ENCODE measurements at regions not wholly inside any gene's neighbourhood (a gene's known extent, or its start where the extent isn't known, plus 50 kb on each side); places are given as distances from the start of the nearest gene placed in this dataset.
"Not testable (repeated sequence)": the region's sequence is repeated elsewhere in the genome, so short reads cannot be mapped to it uniquely, and the experiment has no call there.

DNA sequence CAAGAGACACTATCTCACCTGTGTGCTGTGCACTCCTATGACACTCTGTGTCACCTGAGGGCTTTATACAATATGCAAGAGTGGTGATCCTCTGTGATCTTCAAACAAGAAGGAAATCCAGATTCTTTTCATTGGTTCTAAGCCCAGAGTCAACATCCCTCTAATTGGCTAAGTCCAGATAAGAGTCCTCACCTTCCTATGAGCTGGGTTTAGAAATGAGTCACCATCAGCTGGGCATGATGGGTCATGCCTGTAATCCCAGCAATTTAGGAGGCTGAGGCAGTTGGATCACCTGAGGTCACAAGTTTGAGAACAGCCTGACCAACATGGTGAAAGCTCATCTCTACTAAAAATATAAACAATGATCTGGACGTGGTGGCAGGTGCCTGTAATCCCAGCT lies 144.4 kb downstream of the ZNF675 start:
- H3K36me3 Mint-ChIP-seq (ENCODE audit: unreplicated experiment): no peaks in the 10 kb centered on the region
- H3K4me1 Mint-ChIP-seq (ENCODE audit: unreplicated experiment): no peaks in the 10 kb centered on the region
- no peaks in the 10 kb centered on the region for H3K27me3 Mint-ChIP-seq (ENCODE audit: unreplicated experiment)
- no peak overlapping the region for H3K27ac Mint-ChIP-seq (ENCODE audit: unreplicated experiment)
- H3K4me3 Mint-ChIP-seq (ENCODE audit: unreplicated experiment): no peak overlapping the region
- H3K9me3 Mint-ChIP-seq (ENCODE audit: unreplicated experiment): peaks cover 58% of the 10 kb centered on the region
- no peak for DNase-seq (ENCODE audit: extremely low spot score, unreplicated experiment)
- TF ChIP-seq, protein P1, sequence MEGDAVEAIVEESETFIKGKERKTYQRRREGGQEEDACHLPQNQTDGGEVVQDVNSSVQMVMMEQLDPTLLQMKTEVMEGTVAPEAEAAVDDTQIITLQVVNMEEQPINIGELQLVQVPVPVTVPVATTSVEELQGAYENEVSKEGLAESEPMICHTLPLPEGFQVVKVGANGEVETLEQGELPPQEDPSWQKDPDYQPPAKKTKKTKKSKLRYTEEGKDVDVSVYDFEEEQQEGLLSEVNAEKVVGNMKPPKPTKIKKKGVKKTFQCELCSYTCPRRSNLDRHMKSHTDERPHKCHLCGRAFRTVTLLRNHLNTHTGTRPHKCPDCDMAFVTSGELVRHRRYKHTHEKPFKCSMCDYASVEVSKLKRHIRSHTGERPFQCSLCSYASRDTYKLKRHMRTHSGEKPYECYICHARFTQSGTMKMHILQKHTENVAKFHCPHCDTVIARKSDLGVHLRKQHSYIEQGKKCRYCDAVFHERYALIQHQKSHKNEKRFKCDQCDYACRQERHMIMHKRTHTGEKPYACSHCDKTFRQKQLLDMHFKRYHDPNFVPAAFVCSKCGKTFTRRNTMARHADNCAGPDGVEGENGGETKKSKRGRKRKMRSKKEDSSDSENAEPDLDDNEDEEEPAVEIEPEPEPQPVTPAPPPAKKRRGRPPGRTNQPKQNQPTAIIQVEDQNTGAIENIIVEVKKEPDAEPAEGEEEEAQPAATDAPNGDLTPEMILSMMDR (IDR thresholded peaks at IDR 0.05): no peak

DNA sequence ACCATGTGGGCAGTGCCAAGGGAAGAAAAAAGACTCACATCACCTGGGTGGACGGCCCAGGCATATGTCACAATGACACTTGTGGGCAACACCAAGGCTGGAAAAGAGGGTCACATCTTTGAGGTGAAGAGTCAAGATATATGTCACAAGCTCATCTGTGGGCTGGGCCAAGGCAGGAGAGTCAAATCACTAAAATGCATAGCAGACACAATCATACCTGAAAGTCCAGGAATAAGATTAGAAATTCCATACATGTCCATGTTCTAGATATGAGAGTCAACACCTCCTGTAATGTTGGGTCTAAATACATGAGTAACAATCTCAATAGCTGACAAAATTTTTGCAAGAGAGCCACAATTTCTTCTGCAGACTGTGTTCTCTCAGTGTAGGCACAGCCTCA lies 145.0 kb downstream of the ZNF675 start:
- no peak overlapping the region for H3K4me3 Mint-ChIP-seq (ENCODE audit: unreplicated experiment)
- H3K9me3 Mint-ChIP-seq (ENCODE audit: unreplicated experiment): peaks cover 59% of the 10 kb centered on the region
- H3K36me3 Mint-ChIP-seq (ENCODE audit: unreplicated experiment): no peaks in the 10 kb centered on the region
- no peak overlapping the region for H3K27ac Mint-ChIP-seq (ENCODE audit: unreplicated experiment)
- no peak for DNase-seq (ENCODE audit: extremely low spot score, unreplicated experiment)
- no peaks in the 10 kb centered on the region for H3K27me3 Mint-ChIP-seq (ENCODE audit: unreplicated experiment)
- H3K4me1 Mint-ChIP-seq (ENCODE audit: unreplicated experiment): no peaks in the 10 kb centered on the region
- TF ChIP-seq, protein P1 (IDR thresholded peaks at IDR 0.05): no peak

DNA sequence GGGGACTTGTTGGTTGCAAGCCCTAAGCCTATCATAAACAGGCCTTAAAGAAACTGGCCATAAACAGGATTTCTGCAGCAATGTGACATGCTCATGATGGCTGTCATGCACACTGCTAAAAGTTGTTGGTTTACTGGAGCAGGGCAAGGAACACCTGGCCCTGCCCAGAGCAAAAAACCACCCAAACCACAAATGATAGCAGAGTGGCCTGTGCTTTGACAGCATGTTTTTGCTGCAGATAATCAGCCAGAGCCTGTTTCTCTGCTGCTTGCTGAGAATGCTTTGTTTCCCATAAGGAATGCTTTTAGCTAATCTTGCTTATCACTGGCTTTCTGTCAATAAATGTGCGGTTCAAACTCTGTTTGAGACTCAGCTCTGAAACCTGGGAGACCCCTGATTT lies 144.9 kb upstream of the ZNF91 start:
- H3K4me1 Mint-ChIP-seq (ENCODE audit: unreplicated experiment); H3K27me3 Mint-ChIP-seq (ENCODE audit: unreplicated experiment); H3K27ac Mint-ChIP-seq (ENCODE audit: unreplicated experiment); H3K36me3 Mint-ChIP-seq (ENCODE audit: unreplicated experiment); H3K4me3 Mint-ChIP-seq (ENCODE audit: unreplicated experiment); DNase-seq (ENCODE audit: extremely low spot score, unreplicated experiment): not testable (repeated sequence)
- H3K9me3 Mint-ChIP-seq (ENCODE audit: unreplicated experiment): peaks cover 66% of the 10 kb centered on the region

DNA sequence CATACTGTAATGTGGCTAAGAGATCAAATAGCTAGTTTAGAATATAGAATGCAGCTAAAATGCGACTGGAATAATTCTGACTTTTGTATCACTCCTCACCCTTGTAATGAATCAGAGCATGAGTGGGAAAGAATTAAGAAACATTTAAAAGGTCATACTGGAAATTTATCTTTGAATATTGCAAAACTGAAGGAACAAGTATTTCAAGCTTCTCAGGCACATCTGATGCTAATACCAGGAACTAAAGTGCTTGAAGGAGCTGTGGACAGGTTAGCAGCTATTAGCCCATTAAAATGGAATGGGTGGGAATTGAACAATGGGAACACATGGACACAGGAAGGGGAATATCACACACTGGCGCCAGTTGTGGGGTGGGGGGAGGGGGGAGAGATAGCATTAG lies 144.2 kb upstream of the ZNF91 start:
- Mint-ChIP-seq H3K27me3 (ENCODE audit: unreplicated experiment) (no peaks in the 10 kb centered on the region), H3K27ac (ENCODE audit: unreplicated experiment) (no peak overlapping the region), H3K4me3 (ENCODE audit: unreplicated experiment) (no peak overlapping the region), H3K4me1 (ENCODE audit: unreplicated experiment) (no peaks in the 10 kb centered on the region), H3K36me3 (ENCODE audit: unreplicated experiment) (no peaks in the 10 kb centered on the region), H3K9me3 (ENCODE audit: unreplicated experiment) (peaks cover 68% of the 10 kb centered on the region)
- no peak for DNase-seq (ENCODE audit: extremely low spot score, unreplicated experiment)
- TF ChIP-seq, protein P1 (IDR thresholded peaks at IDR 0.05): no peak

DNA sequence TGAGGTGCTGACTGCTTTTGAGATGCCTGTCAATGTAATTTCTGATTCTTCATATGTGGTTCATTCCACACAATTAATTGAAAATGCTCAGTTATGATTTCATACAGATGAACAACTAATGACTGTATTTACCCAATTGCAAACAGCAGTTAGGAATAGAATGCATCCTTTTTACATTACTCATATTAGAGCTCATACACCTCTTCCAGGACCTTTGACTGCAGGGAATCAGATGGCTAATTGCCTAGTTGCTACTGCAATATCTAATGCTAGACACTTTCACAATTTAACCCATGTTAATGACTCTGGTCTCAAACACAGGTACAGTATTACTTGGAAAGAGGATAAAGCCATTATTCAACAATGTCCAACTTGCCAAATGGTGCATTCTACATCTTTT lies 141.9 kb upstream of the ZNF91 start:
- not testable (repeated sequence) for DNase-seq (ENCODE audit: extremely low spot score, unreplicated experiment)

DNA sequence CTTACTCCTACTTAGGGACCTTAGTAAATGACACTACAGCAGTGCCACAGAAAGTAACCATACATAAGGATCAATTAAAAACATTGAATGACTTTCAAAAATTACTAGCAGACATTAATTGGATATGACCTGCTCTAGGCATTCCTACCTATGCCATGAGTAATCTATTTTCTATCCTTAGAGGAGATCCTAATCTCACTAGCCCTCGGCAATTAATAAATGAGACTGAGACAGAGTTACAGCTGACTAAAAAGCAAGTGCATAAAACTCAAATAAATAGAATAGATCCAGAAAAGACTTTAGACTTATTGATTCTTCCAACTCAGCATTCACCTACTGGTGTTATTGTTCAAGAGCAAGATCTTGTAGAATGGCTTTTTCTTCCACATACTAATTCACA lies 141.1 kb upstream of the ZNF91 start:
- H3K4me3 Mint-ChIP-seq (ENCODE audit: unreplicated experiment); H3K27me3 Mint-ChIP-seq (ENCODE audit: unreplicated experiment); H3K27ac Mint-ChIP-seq (ENCODE audit: unreplicated experiment); H3K36me3 Mint-ChIP-seq (ENCODE audit: unreplicated experiment); DNase-seq (ENCODE audit: extremely low spot score, unreplicated experiment); H3K4me1 Mint-ChIP-seq (ENCODE audit: unreplicated experiment): not testable (repeated sequence)
- peaks cover 50% of the 10 kb centered on the region for H3K9me3 Mint-ChIP-seq (ENCODE audit: unreplicated experiment)

More for the DNA sequence above, 141.9 kb upstream of the ZNF91 start:
- not testable (repeated sequence) for H3K36me3 Mint-ChIP-seq (ENCODE audit: unreplicated experiment); H3K4me3 Mint-ChIP-seq (ENCODE audit: unreplicated experiment); H3K27ac Mint-ChIP-seq (ENCODE audit: unreplicated experiment); H3K4me1 Mint-ChIP-seq (ENCODE audit: unreplicated experiment); H3K27me3 Mint-ChIP-seq (ENCODE audit: unreplicated experiment)
- peaks cover 58% of the 10 kb centered on the region for H3K9me3 Mint-ChIP-seq (ENCODE audit: unreplicated experiment)

DNA sequence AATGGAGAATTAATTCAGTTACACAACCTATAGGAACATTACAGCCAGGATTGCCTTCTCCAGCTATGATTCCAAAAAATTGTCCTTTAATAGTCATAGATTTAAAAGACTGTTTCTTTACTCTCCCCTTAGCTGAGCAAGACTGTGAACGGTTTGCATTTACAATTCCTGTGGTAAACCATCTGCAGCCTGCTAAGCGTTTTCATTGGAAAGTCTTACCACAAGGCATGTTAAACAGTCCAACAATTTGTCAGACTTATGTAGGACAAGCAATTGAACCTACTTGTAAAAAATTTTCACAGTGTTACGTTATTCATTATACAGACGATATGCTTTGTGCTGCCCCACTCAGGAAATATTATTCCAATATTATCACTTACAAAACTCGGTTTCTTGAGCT lies 140.6 kb upstream of the ZNF91 start:
- DNase-seq (ENCODE audit: extremely low spot score, unreplicated experiment); H3K27me3 Mint-ChIP-seq (ENCODE audit: unreplicated experiment); H3K4me3 Mint-ChIP-seq (ENCODE audit: unreplicated experiment); H3K27ac Mint-ChIP-seq (ENCODE audit: unreplicated experiment); H3K4me1 Mint-ChIP-seq (ENCODE audit: unreplicated experiment); H3K36me3 Mint-ChIP-seq (ENCODE audit: unreplicated experiment): not testable (repeated sequence)
- peaks cover 47% of the 10 kb centered on the region for H3K9me3 Mint-ChIP-seq (ENCODE audit: unreplicated experiment)

DNA sequence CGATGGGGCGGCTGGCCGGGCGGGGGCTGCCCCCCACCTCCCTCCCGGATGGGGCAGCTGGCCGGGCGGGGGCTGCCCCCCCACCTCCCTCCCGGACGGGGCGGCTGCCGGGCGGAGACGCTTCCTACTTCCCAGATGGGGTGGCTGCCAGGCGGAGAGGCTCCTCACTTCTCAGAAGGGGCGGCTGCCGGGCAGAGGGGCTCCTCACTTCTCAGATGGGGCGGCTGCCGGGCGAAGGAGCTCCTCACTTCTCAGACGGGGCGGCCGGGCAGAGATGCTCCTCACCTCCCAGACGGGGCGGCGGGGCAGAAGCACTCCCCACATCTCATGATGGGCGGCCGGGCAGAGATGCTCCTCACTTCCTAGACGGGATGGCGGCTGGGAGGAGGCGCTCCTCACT lies 138.2 kb upstream of the ZNF91 start:
- not testable (repeated sequence) for DNase-seq (ENCODE audit: extremely low spot score, unreplicated experiment); H3K27me3 Mint-ChIP-seq (ENCODE audit: unreplicated experiment); H3K27ac Mint-ChIP-seq (ENCODE audit: unreplicated experiment); H3K36me3 Mint-ChIP-seq (ENCODE audit: unreplicated experiment); H3K4me3 Mint-ChIP-seq (ENCODE audit: unreplicated experiment); H3K4me1 Mint-ChIP-seq (ENCODE audit: unreplicated experiment)
- H3K9me3 Mint-ChIP-seq (ENCODE audit: unreplicated experiment): peaks cover 45% of the 10 kb centered on the region

All from osteocyte (in vitro differentiated cells).